Trophoblast cell (in vitro differentiated cells and primary cell): ENCODE measurements at regions not wholly inside any gene's neighbourhood (a gene's known extent, or its start where the extent isn't known, plus 50 kb on each side); places are given as distances from the start of the nearest gene placed in this dataset.

Experiments
- DNase-seq, 2 donors: peaks; one replicate each; pipeline ENCODE4 v3.0.0-alpha.2; 2016
- H2AFZ ChIP-seq: 2 replicates; pipeline ENCODE4 v1.6.1; 2013; ENCODE audit warnings: low read length, moderate library complexity, mild to moderate bottlenecking; ENCODE audit not compliant: insufficient read depth, poor library complexity
- H2AK5ac ChIP-seq: 2 replicates; pipeline ENCODE4 v1.6.1; 2013; ENCODE audit warnings: mild to moderate bottlenecking, low read length
- H2BK120ac ChIP-seq: 2 replicates; pipeline ENCODE4 v1.6.1; 2013; ENCODE audit warnings: low read length, mild to moderate bottlenecking, moderate library complexity; ENCODE audit not compliant: insufficient read depth, poor library complexity
- H2BK12ac ChIP-seq: 2 replicates; pipeline ENCODE4 v1.6.1; 2013; ENCODE audit warnings: mild to moderate bottlenecking, low read length, moderate library complexity
- H2BK5ac ChIP-seq: 2 replicates; pipeline ENCODE4 v1.6.1; 2013; ENCODE audit warnings: low read length, low read depth, moderate library complexity, mild to moderate bottlenecking; ENCODE audit not compliant: poor library complexity
- H3K14ac ChIP-seq: 2 replicates; pipeline ENCODE4 v1.6.1; 2013; ENCODE audit warnings: mild to moderate bottlenecking, low read length
- H3K18ac ChIP-seq: 2 replicates; pipeline ENCODE4 v1.6.1; 2013; ENCODE audit warnings: mild to moderate bottlenecking, low read length
- H3K23ac ChIP-seq: 2 replicates; pipeline ENCODE4 v1.6.1; 2013; ENCODE audit warnings: low read length
- H3K27ac ChIP-seq: 2 replicates; pipeline ENCODE4 v1.5.1; 2013; ENCODE audit warnings: low read depth, mild to moderate bottlenecking, inconsistent platforms, low read length, moderate library complexity
- H3K27me3 ChIP-seq: 2 replicates; pipeline ENCODE4 v1.6.1; 2013; ENCODE audit warnings: inconsistent platforms, mild to moderate bottlenecking, low read length, moderate library complexity; ENCODE audit not compliant: insufficient read depth
- H3K36me3 ChIP-seq, 2 experiments: 1 replicate in 1 of 2; 2 replicates in 1 of 2; pipeline ENCODE4 v1.6.1; 2013; ENCODE audit warnings: low read length in 2 of 2, mild to moderate bottlenecking in 2 of 2, moderate library complexity in 1 of 2; ENCODE audit not compliant: insufficient read depth in 2 of 2, control insufficient read depth in 1 of 2
- H3K4ac ChIP-seq: 2 replicates; pipeline ENCODE4 v1.6.1; 2013; ENCODE audit warnings: low read depth, mild to moderate bottlenecking, low read length, moderate library complexity
- H3K4me1 ChIP-seq, 2 experiments: 1 replicate in 1 of 2; 2 replicates in 1 of 2; pipeline ENCODE4 v1.6.1; 2013; ENCODE audit warnings: low read length in 2 of 2, mild to moderate bottlenecking in 2 of 2, moderate library complexity in 1 of 2; ENCODE audit not compliant: insufficient read depth in 2 of 2, control insufficient read depth in 1 of 2
- H3K4me2 ChIP-seq: 2 replicates; pipeline ENCODE4 v1.6.1; 2013; ENCODE audit warnings: inconsistent platforms, mild to moderate bottlenecking, low read length, moderate library complexity
- H3K4me3 ChIP-seq: 2 replicates; pipeline ENCODE4 v1.5.1; 2013; ENCODE audit warnings: mild to moderate bottlenecking, low read depth, low read length, inconsistent platforms
- H3K79me1 ChIP-seq: one replicate; pipeline ENCODE4 v1.6.1; 2013; ENCODE audit warnings: low read length
- H3K79me2 ChIP-seq: 2 replicates; pipeline ENCODE4 v1.6.1; 2013; ENCODE audit warnings: low read length, mild to moderate bottlenecking; ENCODE audit not compliant: control insufficient read depth, insufficient read depth, poor library complexity
- H3K9ac ChIP-seq: 2 replicates; pipeline ENCODE4 v1.6.1; 2013; ENCODE audit warnings: mild to moderate bottlenecking, low read length
- H3K9me3 ChIP-seq: 2 replicates; pipeline ENCODE4 v1.6.1; 2013; ENCODE audit warnings: low read depth, mild to moderate bottlenecking, control low read depth, inconsistent platforms, low read length; ENCODE audit not compliant: insufficient read depth
- H4K12ac ChIP-seq: 2 replicates; pipeline ENCODE4 v1.6.1; 2013; ENCODE audit warnings: low read depth, mild to moderate bottlenecking, low read length, moderate library complexity
- H4K8ac ChIP-seq: 2 replicates; pipeline ENCODE4 v1.6.1; 2013; ENCODE audit warnings: low read depth, mild to moderate bottlenecking, low read length, moderate library complexity
- H4K91ac ChIP-seq: one replicate; pipeline ENCODE4 v1.6.1; 2013; ENCODE audit warnings: low read depth, mild to moderate bottlenecking, low read length, moderate library complexity
- WGBS: extraction: QIAGEN DNeasy Blood & Tissue Kit; methylation state at CpG from one replicate; pipeline ENCODE4 v1.1.7; 2013; ENCODE audit warnings: missing lambda C conversion rate; ENCODE audit not compliant: insufficient read length, insufficient coverage; ENCODE audit errors: extremely low coverage; 5-methylcytosine and 5-hydroxymethylcytosine counted together

GRCh38 chr2:19607400-19607799 lies 249.0 kb upstream of the OSR1 start:
- peaks cover 1% of the 10 kb centered on the region for H3K9me3 ChIP-seq
- no peak overlapping the region for H4K12ac ChIP-seq
- WGBS = no CpG with 5 or more reads among the region's 5 CpGs
- no peaks in the 10 kb centered on the region for H3K79me1 ChIP-seq
- H3K14ac ChIP-seq = no peak overlapping the region
- H2BK120ac ChIP-seq = no peak overlapping the region
- no peak overlapping the region for H2AFZ ChIP-seq
- no peaks in the 10 kb centered on the region for H3K27me3 ChIP-seq
- H3K4me3 ChIP-seq = no peak overlapping the region
- no peak overlapping the region for H3K23ac ChIP-seq
- no peak overlapping the region for H2BK12ac ChIP-seq
- H3K4me2 ChIP-seq = no peak overlapping the region
- H3K79me2 ChIP-seq = no peaks in the 10 kb centered on the region
- H3K36me3 ChIP-seq = no peaks in the 10 kb centered on the region
- H3K4ac ChIP-seq = no peak overlapping the region
- H4K91ac ChIP-seq = no peak overlapping the region
- no peak overlapping the region for H3K18ac ChIP-seq
- no peak overlapping the region for H3K9ac ChIP-seq
- no peak overlapping the region for H4K8ac ChIP-seq
- H3K27ac ChIP-seq = no peak overlapping the region
- no peak overlapping the region for H2AK5ac ChIP-seq
- H2BK5ac ChIP-seq = no peak overlapping the region
- no peak for DNase-seq
- H3K4me1 ChIP-seq = peaks cover 0 to 5% of the 10 kb centered on the region in 2 experiments

- no peak overlapping the region for H3K14ac ChIP-seq
- no peaks in the 10 kb centered on the region for H3K36me3 ChIP-seq
- no peaks in the 10 kb centered on the region for H3K27me3 ChIP-seq
- no peak overlapping the region for H2BK120ac ChIP-seq
- no peak overlapping the region for H4K91ac ChIP-seq
- no peak overlapping the region for H3K27ac ChIP-seq
- no peaks in the 10 kb centered on the region for H3K4me1 ChIP-seq
- H4K12ac ChIP-seq = no peak overlapping the region
- H2AK5ac ChIP-seq = no peak overlapping the region
- H3K4me2 ChIP-seq = no peak overlapping the region
- no peak overlapping the region for H2BK5ac ChIP-seq
- no peak overlapping the region for H3K4me3 ChIP-seq
- no peak overlapping the region for H2AFZ ChIP-seq
- no peak overlapping the region for H3K18ac ChIP-seq
- no peak overlapping the region for H3K4ac ChIP-seq
- H3K79me1 ChIP-seq = no peaks in the 10 kb centered on the region
- no peak overlapping the region for H3K23ac ChIP-seq
- no peak overlapping the region for H4K8ac ChIP-seq
- WGBS = no CpG with 5 or more reads among the region's 2 CpGs
- H2BK12ac ChIP-seq = no peak overlapping the region
- no peaks in the 10 kb centered on the region for H3K79me2 ChIP-seq
- no peaks in the 10 kb centered on the region for H3K9me3 ChIP-seq
- DNase-seq = no peak
- H3K9ac ChIP-seq = no peak overlapping the region
Measured at GRCh38 chr2:19600982-19601381, 242.6 kb upstream of the OSR1 start.

DNA sequence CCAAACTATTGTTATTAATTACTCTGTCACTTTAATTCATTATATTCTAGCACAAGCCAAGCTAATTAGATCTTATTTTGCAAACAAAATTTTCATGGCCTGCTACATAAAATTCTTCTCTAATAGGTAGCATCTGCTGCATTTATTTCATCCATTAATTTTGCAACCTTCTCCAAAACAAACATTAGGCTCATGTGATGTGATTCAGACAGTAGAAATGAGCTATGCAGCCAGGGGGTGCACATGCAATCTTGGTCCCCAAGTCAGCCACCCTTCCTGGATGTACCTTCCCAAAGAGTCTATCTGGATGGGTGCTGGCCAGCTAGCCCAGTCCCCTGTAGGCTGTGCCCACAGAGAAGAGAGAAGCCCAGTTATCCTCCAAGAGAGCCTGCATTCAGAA lies 242.1 kb upstream of the OSR1 start:
- H4K12ac ChIP-seq = no peak overlapping the region
- no peak overlapping the region for H3K23ac ChIP-seq
- H4K91ac ChIP-seq = no peak overlapping the region
- no peaks in the 10 kb centered on the region for H3K79me1 ChIP-seq
- no peaks in the 10 kb centered on the region for H3K27me3 ChIP-seq
- no peak overlapping the region for H2AK5ac ChIP-seq
- H3K27ac ChIP-seq = no peak overlapping the region
- no peak overlapping the region for H3K9ac ChIP-seq
- H3K14ac ChIP-seq = no peak overlapping the region
- no peaks in the 10 kb centered on the region for H3K9me3 ChIP-seq
- no peak for DNase-seq
- no peak overlapping the region for H3K4me2 ChIP-seq
- no peak overlapping the region for H3K18ac ChIP-seq
- no peak overlapping the region for H3K4ac ChIP-seq
- H2BK120ac ChIP-seq = no peak overlapping the region
- H2BK12ac ChIP-seq = no peak overlapping the region
- H3K4me1 ChIP-seq = no peaks in the 10 kb centered on the region
- H3K79me2 ChIP-seq = no peaks in the 10 kb centered on the region
- H4K8ac ChIP-seq = no peak overlapping the region
- H3K4me3 ChIP-seq = no peak overlapping the region
- no peaks in the 10 kb centered on the region for H3K36me3 ChIP-seq
- no peak overlapping the region for H2AFZ ChIP-seq
- H2BK5ac ChIP-seq = no peak overlapping the region

GRCh38 chr2:19598971-19599370 lies 240.5 kb upstream of the OSR1 start:
- Histone ChIP-seq H3K18ac (no peak overlapping the region), H2BK5ac (no peak overlapping the region), H4K91ac (no peak overlapping the region), H3K9ac (no peak overlapping the region), H3K4me3 (no peak overlapping the region), H2BK120ac (no peak overlapping the region), H3K36me3 (no peaks in the 10 kb centered on the region), H3K4ac (no peak overlapping the region), H4K12ac (no peak overlapping the region), H2AK5ac (no peak overlapping the region), H3K14ac (no peak overlapping the region), H3K27me3 (no peaks in the 10 kb centered on the region), H3K79me2 (no peaks in the 10 kb centered on the region), H3K4me1 (no peaks in the 10 kb centered on the region), H2AFZ (no peak overlapping the region), H4K8ac (no peak overlapping the region), H3K9me3 (no peaks in the 10 kb centered on the region), H3K4me2 (no peak overlapping the region), H3K27ac (no peak overlapping the region), H3K23ac (no peak overlapping the region), H2BK12ac (no peak overlapping the region), H3K79me1 (no peaks in the 10 kb centered on the region)
- DNase-seq = no peak
- WGBS = no CpG with 5 or more reads among the region's 3 CpGs

DNA sequence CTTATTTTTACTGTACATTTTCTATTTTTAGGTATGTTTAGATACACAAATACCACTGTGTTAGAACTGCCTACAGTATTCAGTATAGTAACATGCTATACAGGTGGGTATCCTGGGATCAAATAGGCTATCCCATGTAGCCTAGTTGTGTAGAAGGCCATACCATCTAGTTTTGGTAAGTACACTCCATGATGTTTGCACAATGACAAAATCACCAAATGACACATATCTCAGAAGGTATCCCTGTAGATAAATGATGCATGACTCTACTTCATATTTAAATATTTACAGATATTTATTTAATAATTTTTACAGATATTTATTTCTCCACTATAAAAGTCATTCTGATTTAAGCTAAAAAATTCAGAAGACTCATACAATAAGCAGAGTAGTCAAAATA lies 233.8 kb upstream of the OSR1 start:
- DNase-seq = no peak
- H4K8ac ChIP-seq = no peak overlapping the region
- no peak overlapping the region for H2AFZ ChIP-seq
- no peak overlapping the region for H2AK5ac ChIP-seq
- H3K9me3 ChIP-seq = no peaks in the 10 kb centered on the region
- H4K91ac ChIP-seq = no peak overlapping the region
- H3K4me1 ChIP-seq = no peaks in the 10 kb centered on the region
- no peak overlapping the region for H4K12ac ChIP-seq
- H2BK12ac ChIP-seq = no peak overlapping the region
- no peaks in the 10 kb centered on the region for H3K79me1 ChIP-seq
- H3K9ac ChIP-seq = no peak overlapping the region
- H3K36me3 ChIP-seq = no peaks in the 10 kb centered on the region
- no peak overlapping the region for H3K4me2 ChIP-seq
- H3K27me3 ChIP-seq = no peaks in the 10 kb centered on the region
- H3K27ac ChIP-seq = no peak overlapping the region
- H3K4me3 ChIP-seq = no peak overlapping the region
- no peak overlapping the region for H3K14ac ChIP-seq
- no peak overlapping the region for H2BK120ac ChIP-seq
- H3K79me2 ChIP-seq = no peaks in the 10 kb centered on the region
- H3K23ac ChIP-seq = no peak overlapping the region
- H3K18ac ChIP-seq = no peak overlapping the region
- H3K4ac ChIP-seq = no peak overlapping the region
- H2BK5ac ChIP-seq = no peak overlapping the region
